B cell (primary cell): ENCODE measurements at regions not wholly inside any gene's neighbourhood (a gene's known extent, or its start where the extent isn't known, plus 50 kb on each side); places are given as distances from the start of the nearest gene placed in this dataset.

Experiments
- ATAC-seq: fragments of 200-7000 bp; cut with Tn5 transposase; one replicate; pipeline ENCODE4 v1.10.0; 2021; ENCODE audit warnings: low read depth, mild to moderate bottlenecking, moderate number of reproducible peaks, moderate library complexity
- CTCF ChIA-PET: fragments of 350-600 bp; sonication (Branson Sonifier 250); formaldehyde crosslinking; loops from one replicate; lab custom pipeline; 2021; ENCODE audit warnings: antibody characterized with exemption, inconsistent platforms; lab: Charles Lee
- POLR2A ChIA-PET: fragments of 350-600 bp; sonication (Branson Sonifier 250); formaldehyde crosslinking; loops from one replicate; lab custom pipeline; 2021; ENCODE audit warnings: antibody characterized with exemption; lab: Charles Lee
- DNase-seq: peaks from one replicate; pipeline ENCODE4 v3.0.0; 2013
- H2AFZ ChIP-seq: 2 replicates; pipeline ENCODE4 v1.6.1; 2012; ENCODE audit warnings: mild to moderate bottlenecking, low read depth, low read length; ENCODE audit not compliant: insufficient read depth, poor library complexity, severe bottlenecking
- H3K27ac ChIP-seq, 2 donors: 1 replicate in 1 of 2; 2 replicates in 1 of 2; pipeline ENCODE4 v1.5.1; 2012 to 2013; ENCODE audit warnings: low read length in 2 of 2, mild to moderate bottlenecking in 2 of 2, moderate library complexity in 1 of 2
- H3K27me3 ChIP-seq, 4 experiments: fragments of 200-600 bp in 1 of 4; sonication (generic) in 1 of 4; replicated peaks in 1 of 4; 1 replicate in 2 of 4; 2 replicates in 2 of 4; pipeline versions ENCODE4 v1.6.1 to v1.7.0; 2013 to 2016; ENCODE audit warnings: low read length in 3 of 4, mild to moderate bottlenecking in 2 of 4, mixed read lengths in 1 of 4, moderate library complexity in 1 of 4; ENCODE audit not compliant: insufficient read depth in 4 of 4, control insufficient read depth in 3 of 4; ENCODE audit errors: control extremely low read depth in 1 of 4
- H3K36me3 ChIP-seq, 2 experiments: replicated peaks in 1 of 2; 1 replicate in 1 of 2; 2 replicates in 1 of 2; pipeline versions ENCODE4 v1.6.1 to v1.7.1; 2013; ENCODE audit warnings: low read length in 1 of 2; ENCODE audit not compliant: insufficient read depth in 2 of 2, control insufficient read depth in 1 of 2; ENCODE audit errors: control extremely low read depth in 1 of 2, extremely low read depth in 1 of 2
- H3K4me1 ChIP-seq, 2 donors: fragments of 200-600 bp in 1 of 2; sonication (generic) in 1 of 2; 1 replicate in 1 of 2; 2 replicates in 1 of 2; pipeline versions ENCODE4 v1.5.1 to v1.6.1; 2013 to 2017; ENCODE audit warnings: low read length in 2 of 2; ENCODE audit not compliant: control insufficient read depth in 2 of 2, insufficient read depth in 2 of 2
- H3K4me2 ChIP-seq: replicated peaks from 2 replicates; pipeline ENCODE3; 2012; ENCODE audit warnings: mild to moderate bottlenecking, low read depth, low read length; ENCODE audit not compliant: poor library complexity, severe bottlenecking
- H3K4me3 ChIP-seq, 5 experiments: fragments of 200-600 bp in 1 of 5; sonication (generic) in 1 of 5; 1 replicate in 3 of 5; 2 replicates in 2 of 5; pipeline versions ENCODE4 v1.5.1 to v1.7.0; 2011 to 2016; ENCODE audit warnings: low read length in 4 of 5, mild to moderate bottlenecking in 4 of 5, low read depth in 2 of 5, control low read depth in 1 of 5, moderate library complexity in 1 of 5; ENCODE audit not compliant: insufficient read depth in 1 of 5; ENCODE audit errors: control extremely low read depth in 1 of 5, extremely low read depth in 1 of 5
- H3K79me2 ChIP-seq: fragments of 200-600 bp; sonication (generic); one replicate; pipeline ENCODE4 v1.6.0; 2016; ENCODE audit warnings: low read length; ENCODE audit not compliant: control insufficient read depth, insufficient read depth
- H3K9ac ChIP-seq: fragments of 200-600 bp; sonication (generic); 2 replicates; pipeline ENCODE4 v1.6.1; 2017; ENCODE audit warnings: mild to moderate bottlenecking, low read length, moderate library complexity
- H3K9me3 ChIP-seq, 3 donors: one replicate each; pipeline versions ENCODE4 v1.6.1 to v1.7.1; 2013; ENCODE audit warnings: low read length in 2 of 3; ENCODE audit not compliant: control insufficient read depth in 2 of 3, insufficient read depth in 1 of 3; ENCODE audit errors: control extremely low read depth in 1 of 3
- H4K20me1 ChIP-seq: 2 replicates; pipeline ENCODE4 v1.6.0; 2012; ENCODE audit warnings: mild to moderate bottlenecking, low read length; ENCODE audit not compliant: insufficient read depth, control insufficient read depth, poor library complexity, severe bottlenecking
- H3K27ac Mint-ChIP-seq: one replicate; pipeline ENCODE4 v1.8.0; 2021; ENCODE audit warnings: mixed read lengths
- H3K27me3 Mint-ChIP-seq: one replicate; pipeline ENCODE4 v1.8.0; 2021; ENCODE audit warnings: mixed read lengths
- H3K4me1 Mint-ChIP-seq: one replicate; pipeline ENCODE4 v1.8.0; 2021; ENCODE audit warnings: mixed read lengths
- H3K4me3 Mint-ChIP-seq: one replicate; pipeline ENCODE4 v1.8.0; 2021; ENCODE audit warnings: mixed read lengths
- H3K9me3 Mint-ChIP-seq: one replicate; pipeline ENCODE4 v1.8.0; 2022; ENCODE audit warnings: mixed read lengths; ENCODE audit not compliant: insufficient read depth
- EZH2 ChIP-seq: IDR thresholded peaks from 2 replicates; pipeline ENCODE4 v1.6.1; 2012; ENCODE audit warnings: borderline replicate concordance, low read depth, mild to moderate bottlenecking, moderate library complexity, low read length; ENCODE audit not compliant: insufficient read depth, poor library complexity, severe bottlenecking
- WGBS: methylation state at CpG from one replicate; pipeline ENCODE4 v1.1.5; 2013; ENCODE audit warnings: missing lambda C conversion rate; ENCODE audit not compliant: insufficient coverage; 5-methylcytosine and 5-hydroxymethylcytosine counted together
- intact Hi-C: fragments of 100-400 bp; cut with micrococcal nuclease; formaldehyde crosslinking; loops from one replicate; pipeline ENCODE4 v1.10.0; 2022
- TF ChIP-seq, protein P1 (sequence below): fragments of 200-600 bp; IDR thresholded peaks from one replicate; pipeline ENCODE4 v1.8.0; 2022; ENCODE audit warnings: antibody characterized with exemption, mild to moderate bottlenecking

DNA sequence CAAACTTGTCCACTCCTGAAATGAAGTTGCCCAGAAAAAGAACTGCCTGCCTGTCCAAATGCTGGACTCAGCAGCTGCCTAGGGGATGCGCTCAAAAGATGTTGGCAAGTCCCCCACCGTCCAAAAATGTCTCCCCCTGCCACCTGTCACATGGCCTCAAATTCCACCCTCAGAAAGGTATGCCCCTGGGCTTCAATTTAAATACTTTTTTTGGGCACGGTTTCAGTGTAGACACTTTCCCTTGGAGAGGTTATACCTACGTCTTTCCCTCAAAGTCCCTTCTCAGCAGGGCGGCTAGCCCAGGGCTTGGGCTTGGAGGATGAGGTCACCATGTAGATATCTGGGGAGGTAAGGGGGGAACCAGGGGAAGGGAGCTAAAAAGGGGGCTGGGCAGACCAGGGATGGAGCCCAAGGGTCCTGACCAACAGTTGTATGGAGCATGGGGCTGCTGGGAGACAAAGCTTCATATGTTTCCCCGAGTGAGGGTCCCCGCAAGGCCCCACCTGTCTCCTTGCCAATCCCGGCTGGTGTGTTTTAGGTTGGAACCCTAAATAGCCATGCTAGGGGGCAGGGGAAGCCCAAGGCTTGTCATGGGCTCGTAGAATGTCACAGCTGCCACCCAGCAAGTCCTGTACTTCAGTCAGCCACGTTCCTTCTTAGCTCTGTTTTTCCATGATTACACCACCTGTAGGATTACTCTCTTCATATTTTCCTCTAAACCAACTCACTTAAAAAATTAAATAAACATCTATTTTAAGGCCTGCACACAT, 131.2 kb upstream of the TBX3 start:
- Histone ChIP-seq H3K79me2 (no peaks in the 10 kb centered on the region), H3K9me3 (peaks cover 0 to 18% (median 0%) of the 10 kb centered on the region in 3 donors), H2AFZ (no peak overlapping the region), H3K27me3 (no peaks in the 10 kb centered on the region), H3K4me1 (no peaks in the 10 kb centered on the region), H3K4me3 (no peak overlapping the region), H3K4me2 (no peak overlapping the region), H4K20me1 (no peaks in the 10 kb centered on the region), H3K36me3 (no peaks in the 10 kb centered on the region), H3K27ac (no peak overlapping the region), H3K9ac (no peak overlapping the region)
- Mint-ChIP-seq H3K9me3 (no peaks in the 10 kb centered on the region), H3K4me1 (no peaks in the 10 kb centered on the region), H3K27me3 (no peaks in the 10 kb centered on the region), H3K4me3 (no peak overlapping the region), H3K27ac (no peak overlapping the region)
- WGBS = 80% methylated on average over 9 of the region's 10 CpGs
- no peak for ATAC-seq
- no peak for TF ChIP-seq EZH2
- TF ChIP-seq, protein P1, sequence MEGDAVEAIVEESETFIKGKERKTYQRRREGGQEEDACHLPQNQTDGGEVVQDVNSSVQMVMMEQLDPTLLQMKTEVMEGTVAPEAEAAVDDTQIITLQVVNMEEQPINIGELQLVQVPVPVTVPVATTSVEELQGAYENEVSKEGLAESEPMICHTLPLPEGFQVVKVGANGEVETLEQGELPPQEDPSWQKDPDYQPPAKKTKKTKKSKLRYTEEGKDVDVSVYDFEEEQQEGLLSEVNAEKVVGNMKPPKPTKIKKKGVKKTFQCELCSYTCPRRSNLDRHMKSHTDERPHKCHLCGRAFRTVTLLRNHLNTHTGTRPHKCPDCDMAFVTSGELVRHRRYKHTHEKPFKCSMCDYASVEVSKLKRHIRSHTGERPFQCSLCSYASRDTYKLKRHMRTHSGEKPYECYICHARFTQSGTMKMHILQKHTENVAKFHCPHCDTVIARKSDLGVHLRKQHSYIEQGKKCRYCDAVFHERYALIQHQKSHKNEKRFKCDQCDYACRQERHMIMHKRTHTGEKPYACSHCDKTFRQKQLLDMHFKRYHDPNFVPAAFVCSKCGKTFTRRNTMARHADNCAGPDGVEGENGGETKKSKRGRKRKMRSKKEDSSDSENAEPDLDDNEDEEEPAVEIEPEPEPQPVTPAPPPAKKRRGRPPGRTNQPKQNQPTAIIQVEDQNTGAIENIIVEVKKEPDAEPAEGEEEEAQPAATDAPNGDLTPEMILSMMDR = no peak
- DNase-seq = no peak
- CTCF ChIA-PET = no interaction called here
- intact Hi-C loops = no loop called here
- POLR2A ChIA-PET = no interaction called here

DNA sequence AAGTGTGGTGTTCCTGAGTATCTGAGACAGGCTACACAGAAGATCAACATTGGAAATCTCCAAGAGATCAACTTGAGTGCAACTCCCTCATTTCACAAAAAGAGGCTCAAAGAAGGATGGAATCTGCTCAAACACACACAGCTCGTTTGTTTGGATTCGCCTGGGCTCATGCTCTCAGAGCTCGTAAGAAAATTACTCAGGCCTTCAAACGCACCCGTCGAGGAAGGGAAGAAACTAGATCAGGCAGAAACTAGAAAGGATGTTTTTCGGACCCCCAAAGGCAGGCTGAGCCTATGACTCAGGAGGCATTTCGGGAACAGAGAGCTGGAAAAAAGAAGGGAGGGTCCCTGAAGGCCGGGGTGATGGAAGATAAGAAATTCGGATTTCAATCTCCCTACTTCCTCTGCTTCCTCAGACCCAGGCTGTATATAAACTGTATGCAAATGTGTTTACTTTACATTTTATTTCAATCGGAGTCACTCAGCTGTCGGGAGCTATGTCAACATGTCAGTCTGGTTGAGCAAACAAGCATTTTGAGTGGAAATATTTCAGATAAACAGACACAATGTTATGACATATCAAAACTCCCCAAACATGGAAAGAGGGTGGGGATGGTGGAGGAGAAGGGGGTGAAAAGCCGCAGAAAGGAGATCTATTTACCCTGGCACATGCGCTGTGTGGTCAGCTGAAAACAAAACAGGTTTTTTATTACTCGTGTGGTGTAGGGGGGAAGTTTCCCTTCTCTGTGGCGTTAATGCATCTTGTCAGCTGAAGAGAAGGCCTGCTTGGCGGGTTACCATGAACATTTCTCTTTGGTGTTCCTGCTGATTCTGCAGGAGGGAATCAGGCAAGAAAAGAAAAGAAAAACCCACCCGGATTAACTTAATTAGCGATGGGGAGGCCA, 129.1 kb upstream of the TBX3 start:
- H3K27me3 ChIP-seq = no peaks in the 10 kb centered on the region
- WGBS = 17% methylated on average over 4 of the region's 19 CpGs
- H3K4me1 Mint-ChIP-seq = no peaks in the 10 kb centered on the region
- no peaks in the 10 kb centered on the region for H4K20me1 ChIP-seq
- H3K36me3 ChIP-seq = no peaks in the 10 kb centered on the region
- CTCF ChIA-PET = no interaction called here
- H3K4me3 Mint-ChIP-seq = no peak overlapping the region
- peaks cover 0 to 21% (median 0%) of the 10 kb centered on the region in 3 donors for H3K9me3 ChIP-seq
- H3K4me1 ChIP-seq = no peaks in the 10 kb centered on the region
- no peak overlapping the region for H3K27ac Mint-ChIP-seq
- no peak overlapping the region for H3K9ac ChIP-seq
- no peak overlapping the region for H3K4me3 ChIP-seq
- no peak overlapping the region for H3K27ac ChIP-seq
- intact Hi-C loops = no loop called here
- no peak overlapping the region for H2AFZ ChIP-seq
- POLR2A ChIA-PET = no interaction called here
- H3K9me3 Mint-ChIP-seq = peaks cover under 1% of the 10 kb centered on the region
- TF ChIP-seq EZH2 = no peak
- TF ChIP-seq, protein P1 = no peak
- no peak for ATAC-seq
- peaks cover under 1% of the 10 kb centered on the region for H3K27me3 Mint-ChIP-seq
- H3K79me2 ChIP-seq = no peaks in the 10 kb centered on the region
- DNase-seq = no peak
- no peak overlapping the region for H3K4me2 ChIP-seq
